ENCODE measurements at regions not wholly inside any gene's neighbourhood (a gene's known extent, or its start where the extent isn't known, plus 50 kb on each side); places are given as distances from the start of the nearest gene placed in this dataset.
A peak's percentile ranks its signal among the peaks of the same experiment; 100 is the strongest.

GRCh38 chr2:124967325-124967724, 942.2 kb downstream of the CNTNAP5 start:
- no peak for DNase-seq (ENCODE audit: low read depth)
- no peak overlapping the region for H3K4me3 ChIP-seq (ENCODE audit: low read depth, low read length)
- TF ChIP-seq CTCF (IDR thresholded peaks at IDR 0.05; ENCODE audit: insufficient read depth, low read depth, low read length): no peak

- no peak for DNase-seq (ENCODE audit: low read depth)
- TF ChIP-seq CTCF (IDR thresholded peaks at IDR 0.05; ENCODE audit: insufficient read depth, low read depth, low read length): no peak
- H3K4me3 ChIP-seq (ENCODE audit: low read depth, low read length): no peak overlapping the region
Observed at GRCh38 chr2:124970030-124970429, 944.9 kb downstream of the CNTNAP5 start.

GRCh38 chr2:124973396-124973795, 948.3 kb downstream of the CNTNAP5 start:
- TF ChIP-seq CTCF (IDR thresholded peaks at IDR 0.05; ENCODE audit: insufficient read depth, low read depth, low read length): no peak
- no peak overlapping the region for H3K4me3 ChIP-seq (ENCODE audit: low read depth, low read length)
- DNase-seq (ENCODE audit: low read depth): no peak

GRCh38 chr2:124975224-124975623, 950.1 kb downstream of the CNTNAP5 start:
- TF ChIP-seq CTCF (IDR thresholded peaks at IDR 0.05; ENCODE audit: insufficient read depth, low read depth, low read length): no peak
- DNase-seq (ENCODE audit: low read depth): no peak
- no peak overlapping the region for H3K4me3 ChIP-seq (ENCODE audit: low read depth, low read length)

- no peak overlapping the region for H3K4me3 ChIP-seq (ENCODE audit: low read depth, low read length)
- no peak for TF ChIP-seq CTCF (IDR thresholded peaks at IDR 0.05; ENCODE audit: insufficient read depth, low read depth, low read length)
- no peak for DNase-seq (ENCODE audit: low read depth)
Observed at GRCh38 chr2:124975648-124976047, 950.6 kb downstream of the CNTNAP5 start.

GRCh38 chr2:124978597-124978996, 953.5 kb downstream of the CNTNAP5 start:
- no peak for TF ChIP-seq CTCF (IDR thresholded peaks at IDR 0.05; ENCODE audit: insufficient read depth, low read depth, low read length)
- DNase-seq (ENCODE audit: low read depth): no peak
- H3K4me3 ChIP-seq (ENCODE audit: low read depth, low read length): no peak overlapping the region

- peak; percentile 5 for DNase-seq (ENCODE audit: low read depth)
- H3K4me3 ChIP-seq (ENCODE audit: low read depth, low read length): no peak overlapping the region
- TF ChIP-seq CTCF (IDR thresholded peaks at IDR 0.05; ENCODE audit: insufficient read depth, low read depth, low read length): no peak
Observed at GRCh38 chr2:124983595-124983994, 958.5 kb downstream of the CNTNAP5 start.
